Karpas-422 (cell line): ENCODE measurements at regions not wholly inside any gene's neighbourhood (a gene's known extent, or its start where the extent isn't known, plus 50 kb on each side); places are given as distances from the start of the nearest gene placed in this dataset.

Experiments used
- DNase-seq: peaks from one replicate; pipeline ENCODE4 v3.0.0-alpha.2; 2015
- H2AFZ ChIP-seq: fragments of 200-600 bp; sonication (generic); 2 replicates; pipeline ENCODE4 v1.6.1; 2014; ENCODE audit warnings: antibody characterized with exemption, low read length, mixed read lengths
- H3K27ac ChIP-seq: fragments of 200-600 bp; sonication (generic); 2 replicates; pipeline ENCODE4 v1.5.1; 2014; ENCODE audit warnings: mild to moderate bottlenecking, low read length, moderate library complexity
- H3K27me3 ChIP-seq: fragments of 200-600 bp; sonication (generic); 2 replicates; pipeline ENCODE4 v1.6.1; 2014; ENCODE audit warnings: low read length, mixed read lengths
- H3K36me3 ChIP-seq: fragments of 200-600 bp; sonication (generic); 2 replicates; pipeline ENCODE4 v1.6.1; 2014; ENCODE audit warnings: low read length, mixed read lengths; ENCODE audit not compliant: insufficient read depth
- H3K4me1 ChIP-seq: fragments of 200-600 bp; sonication (generic); 2 replicates; pipeline ENCODE4 v1.6.1; 2014; ENCODE audit warnings: mild to moderate bottlenecking, low read length, mixed read lengths
- H3K4me2 ChIP-seq: fragments of 200-600 bp; sonication (generic); 2 replicates; pipeline ENCODE4 v1.6.1; 2014; ENCODE audit warnings: low read length, low read depth, mild to moderate bottlenecking; ENCODE audit not compliant: poor library complexity, severe bottlenecking
- H3K4me3 ChIP-seq: fragments of 200-600 bp; sonication (generic); 2 replicates; pipeline ENCODE4 v1.5.1; 2014; ENCODE audit warnings: mild to moderate bottlenecking, antibody characterized with exemption, low read length, mixed read lengths
- H3K79me2 ChIP-seq: fragments of 200-600 bp; sonication (generic); 2 replicates; pipeline ENCODE4 v1.6.1; 2014; ENCODE audit warnings: mild to moderate bottlenecking, low read length, mixed read lengths
- H3K9ac ChIP-seq: fragments of 200-600 bp; sonication (generic); 2 replicates; pipeline ENCODE4 v1.6.0; 2014; ENCODE audit warnings: low read length
- H3K9me2 ChIP-seq: fragments of 200-600 bp; sonication (generic), shearing (Covaris generic); replicated peaks from 2 replicates; pipeline ENCODE4 v1.6.0; 2014; ENCODE audit warnings: mild to moderate bottlenecking, low read length, moderate library complexity; ENCODE audit not compliant: insufficient read depth
- H3K9me3 ChIP-seq: fragments of 300-700, 200-600 bp; sonication (generic); 2 replicates; pipeline ENCODE4 v1.6.1; 2014; ENCODE audit warnings: low read length, mixed read lengths
- H4K20me1 ChIP-seq: fragments of 200-600 bp; sonication (generic); 2 replicates; pipeline ENCODE4 v1.6.1; 2014; ENCODE audit warnings: mild to moderate bottlenecking, antibody characterized with exemption, low read length, low read depth; ENCODE audit not compliant: insufficient read depth

GRCh38 chr17:70251706-70252105, 82.4 kb downstream of the KCNJ2 start:
- Histone ChIP-seq H3K36me3 (no peaks in the 10 kb centered on the region), H3K9ac (no peak overlapping the region), H3K27ac (no peak overlapping the region)

GRCh38 chr17:70254735-70255460, 85.6 kb downstream of the KCNJ2 start:
- no peak overlapping the region for H3K27ac ChIP-seq
- H3K36me3 ChIP-seq, result no peaks in the 10 kb centered on the region
- no peak overlapping the region for H3K4me3 ChIP-seq
- H2AFZ ChIP-seq, result no peak overlapping the region
- no peaks in the 10 kb centered on the region for H3K27me3 ChIP-seq
- H3K4me1 ChIP-seq, result no peaks in the 10 kb centered on the region
- no peaks in the 10 kb centered on the region for H4K20me1 ChIP-seq
- no peaks in the 10 kb centered on the region for H3K79me2 ChIP-seq
- H3K9me3 ChIP-seq, result no peaks in the 10 kb centered on the region
- no peak overlapping the region for H3K9ac ChIP-seq
- no peaks in the 10 kb centered on the region for H3K9me2 ChIP-seq
- H3K4me2 ChIP-seq, result no peak overlapping the region
- no peak for DNase-seq

More at GRCh38 chr17:70251706-70252105, 82.4 kb downstream of the KCNJ2 start:
- no peaks in the 10 kb centered on the region for H3K9me3 ChIP-seq
- no peak overlapping the region for H2AFZ ChIP-seq
- H3K27me3 ChIP-seq, result no peaks in the 10 kb centered on the region
- H3K4me1 ChIP-seq, result no peaks in the 10 kb centered on the region
- H3K4me3 ChIP-seq, result no peak overlapping the region
- no peaks in the 10 kb centered on the region for H3K9me2 ChIP-seq
- no peak for DNase-seq
- H3K79me2 ChIP-seq, result no peaks in the 10 kb centered on the region
- no peaks in the 10 kb centered on the region for H4K20me1 ChIP-seq
- no peak overlapping the region for H3K4me2 ChIP-seq

GRCh38 chr17:70256751-70257150, 87.4 kb downstream of the KCNJ2 start:
- no peak overlapping the region for H3K27ac ChIP-seq
- no peaks in the 10 kb centered on the region for H3K4me1 ChIP-seq
- no peaks in the 10 kb centered on the region for H3K79me2 ChIP-seq
- no peaks in the 10 kb centered on the region for H4K20me1 ChIP-seq
- H3K4me3 ChIP-seq, result no peak overlapping the region
- H2AFZ ChIP-seq, result no peak overlapping the region
- no peak for DNase-seq
- no peaks in the 10 kb centered on the region for H3K9me3 ChIP-seq
- no peak overlapping the region for H3K4me2 ChIP-seq
- H3K36me3 ChIP-seq, result no peaks in the 10 kb centered on the region
- no peak overlapping the region for H3K9ac ChIP-seq
- no peaks in the 10 kb centered on the region for H3K9me2 ChIP-seq
- no peaks in the 10 kb centered on the region for H3K27me3 ChIP-seq

- no peak overlapping the region for H2AFZ ChIP-seq
- no peaks in the 10 kb centered on the region for H3K36me3 ChIP-seq
- no peak overlapping the region for H3K4me3 ChIP-seq
- no peaks in the 10 kb centered on the region for H3K27me3 ChIP-seq
- H3K4me2 ChIP-seq, result no peak overlapping the region
- DNase-seq, result no peak
- no peak overlapping the region for H3K27ac ChIP-seq
- no peaks in the 10 kb centered on the region for H4K20me1 ChIP-seq
- no peaks in the 10 kb centered on the region for H3K9me3 ChIP-seq
- no peaks in the 10 kb centered on the region for H3K4me1 ChIP-seq
- H3K9ac ChIP-seq, result no peak overlapping the region
- no peaks in the 10 kb centered on the region for H3K9me2 ChIP-seq
- H3K79me2 ChIP-seq, result no peaks in the 10 kb centered on the region
Measured at GRCh38 chr17:70258465-70258864, 89.1 kb downstream of the KCNJ2 start.

- Histone ChIP-seq H3K9me2 (no peaks in the 10 kb centered on the region), H3K4me3 (no peak overlapping the region), H3K79me2 (no peaks in the 10 kb centered on the region), H3K9ac (no peak overlapping the region), H4K20me1 (no peaks in the 10 kb centered on the region), H3K27ac (no peak overlapping the region), H3K27me3 (no peaks in the 10 kb centered on the region), H3K9me3 (no peaks in the 10 kb centered on the region), H3K4me1 (no peaks in the 10 kb centered on the region), H3K36me3 (no peaks in the 10 kb centered on the region), H3K4me2 (no peak overlapping the region), H2AFZ (no peak overlapping the region)
- DNase-seq, result no peak
Measured at GRCh38 chr17:70259400-70259799, 90.1 kb downstream of the KCNJ2 start.

GRCh38 chr17:70261170-70261569, 91.8 kb downstream of the KCNJ2 start:
- Histone ChIP-seq H3K79me2 (no peaks in the 10 kb centered on the region), H3K9me3 (no peaks in the 10 kb centered on the region), H3K27ac (no peak overlapping the region), H3K4me2 (no peak overlapping the region), H3K4me3 (no peak overlapping the region), H3K36me3 (no peaks in the 10 kb centered on the region), H3K4me1 (no peaks in the 10 kb centered on the region), H3K9me2 (no peaks in the 10 kb centered on the region), H2AFZ (no peak overlapping the region), H3K9ac (no peak overlapping the region), H3K27me3 (no peaks in the 10 kb centered on the region), H4K20me1 (no peaks in the 10 kb centered on the region)
- no peak for DNase-seq

- Histone ChIP-seq H4K20me1 (no peaks in the 10 kb centered on the region), H3K9ac (no peak overlapping the region), H3K36me3 (no peaks in the 10 kb centered on the region), H3K27me3 (no peaks in the 10 kb centered on the region), H3K27ac (no peak overlapping the region), H2AFZ (no peak overlapping the region), H3K4me1 (no peaks in the 10 kb centered on the region), H3K4me2 (no peak overlapping the region), H3K9me2 (no peaks in the 10 kb centered on the region), H3K4me3 (no peak overlapping the region), H3K79me2 (no peaks in the 10 kb centered on the region), H3K9me3 (no peaks in the 10 kb centered on the region)
- no peak for DNase-seq
Measured at GRCh38 chr17:70265471-70265870, 96.1 kb downstream of the KCNJ2 start.

GRCh38 chr17:70266394-70266793, 97.1 kb downstream of the KCNJ2 start:
- no peak overlapping the region for H3K27ac ChIP-seq
- no peak overlapping the region for H3K9ac ChIP-seq
- no peaks in the 10 kb centered on the region for H3K79me2 ChIP-seq
- H3K4me1 ChIP-seq, result no peaks in the 10 kb centered on the region
- H2AFZ ChIP-seq, result no peak overlapping the region
- H3K9me2 ChIP-seq, result no peaks in the 10 kb centered on the region
- H3K36me3 ChIP-seq, result no peaks in the 10 kb centered on the region
- H3K9me3 ChIP-seq, result no peaks in the 10 kb centered on the region
- no peak for DNase-seq
- no peak overlapping the region for H3K4me2 ChIP-seq
- no peaks in the 10 kb centered on the region for H4K20me1 ChIP-seq
- H3K27me3 ChIP-seq, result no peaks in the 10 kb centered on the region
- H3K4me3 ChIP-seq, result no peak overlapping the region
